ENCODE measurements at regions not wholly inside any gene's neighbourhood (a gene's known extent, or its start where the extent isn't known, plus 50 kb on each side); places are given as distances from the start of the nearest gene placed in this dataset.

- intact Hi-C loops (cut with micrococcal nuclease): no loop called here
- no TSS peak for BruUV-seq (replicated peaks)
- TF ChIP-seq CTCF (IDR thresholded peaks at IDR 0.05; ENCODE audit: unreplicated experiment): no peak
- ChIA-PET POLR2A (interaction anchor here (0.8 kb wide), 1 partner anchor 386 kb away, joined by 3 read pairs; no protein-coding TSS in a partner anchor), CTCF (no interaction called here)
- Mint-ChIP-seq H3K27ac (ENCODE audit: low read depth, unreplicated experiment) (no peak overlapping the region), H3K9me3 (ENCODE audit: unreplicated experiment) (peaks cover 15% of the 10 kb centered on the region), H3K36me3 (ENCODE audit: insufficient read depth, unreplicated experiment) (no peaks in the 10 kb centered on the region), H3K27me3 (ENCODE audit: insufficient read depth, unreplicated experiment) (no peaks in the 10 kb centered on the region), H3K4me3 (ENCODE audit: unreplicated experiment) (no peak overlapping the region), H3K4me1 (ENCODE audit: insufficient read depth, unreplicated experiment) (peaks cover 4% of the 10 kb centered on the region)
- no peak for DNase-seq (ENCODE audit: unreplicated experiment)
Measured at GRCh38 chr6:15801912-15802311, 139.1 kb upstream of the DTNBP1 start.

GRCh38 chr6:15800841-15801617, 138.2 kb upstream of the DTNBP1 start:
- Mint-ChIP-seq H3K27me3 (ENCODE audit: insufficient read depth, unreplicated experiment) (no peaks in the 10 kb centered on the region), H3K4me3 (ENCODE audit: unreplicated experiment) (no peak overlapping the region), H3K9me3 (ENCODE audit: unreplicated experiment) (peaks cover 17% of the 10 kb centered on the region), H3K27ac (ENCODE audit: low read depth, unreplicated experiment) (no peak overlapping the region), H3K36me3 (ENCODE audit: insufficient read depth, unreplicated experiment) (no peaks in the 10 kb centered on the region), H3K4me1 (ENCODE audit: insufficient read depth, unreplicated experiment) (peaks cover 12% of the 10 kb centered on the region)
- no peak for TF ChIP-seq CTCF (IDR thresholded peaks at IDR 0.05; ENCODE audit: unreplicated experiment)
- intact Hi-C loops (cut with micrococcal nuclease): no loop called here
- no peak for DNase-seq (ENCODE audit: unreplicated experiment)
- no TSS peak for BruUV-seq (replicated peaks)
- ChIA-PET CTCF (no interaction called here), POLR2A (no interaction called here)

GRCh38 chr6:15798533-15799255, 135.9 kb upstream of the DTNBP1 start:
- no peaks in the 10 kb centered on the region for H3K27me3 Mint-ChIP-seq (ENCODE audit: insufficient read depth, unreplicated experiment)
- DNase-seq (ENCODE audit: unreplicated experiment): no peak
- no peak overlapping the region for H3K27ac Mint-ChIP-seq (ENCODE audit: low read depth, unreplicated experiment)
- H3K4me3 Mint-ChIP-seq (ENCODE audit: unreplicated experiment): no peak overlapping the region
- BruUV-seq (replicated peaks): no TSS peak
- peaks cover 17% of the 10 kb centered on the region for H3K9me3 Mint-ChIP-seq (ENCODE audit: unreplicated experiment)
- TF ChIP-seq CTCF (IDR thresholded peaks at IDR 0.05; ENCODE audit: unreplicated experiment): no peak
- intact Hi-C loops (cut with micrococcal nuclease): no loop called here
- POLR2A ChIA-PET: no interaction called here
- H3K36me3 Mint-ChIP-seq (ENCODE audit: insufficient read depth, unreplicated experiment): no peaks in the 10 kb centered on the region
- peaks cover 13% of the 10 kb centered on the region for H3K4me1 Mint-ChIP-seq (ENCODE audit: insufficient read depth, unreplicated experiment)
- CTCF ChIA-PET: no interaction called here

- CTCF ChIA-PET: interaction anchor here (1.2 kb wide), 1 partner anchor 184 kb away, joined by 4 read pairs; no protein-coding TSS in a partner anchor
- Mint-ChIP-seq H3K9me3 (ENCODE audit: unreplicated experiment) (peaks cover 17% of the 10 kb centered on the region), H3K27me3 (ENCODE audit: insufficient read depth, unreplicated experiment) (no peaks in the 10 kb centered on the region), H3K27ac (ENCODE audit: low read depth, unreplicated experiment) (no peak overlapping the region), H3K36me3 (ENCODE audit: insufficient read depth, unreplicated experiment) (no peaks in the 10 kb centered on the region), H3K4me1 (ENCODE audit: insufficient read depth, unreplicated experiment) (peaks cover 18% of the 10 kb centered on the region), H3K4me3 (ENCODE audit: unreplicated experiment) (no peak overlapping the region)
- peak; percentile 27 for DNase-seq (ENCODE audit: unreplicated experiment)
- BruUV-seq (replicated peaks): no TSS peak
- intact Hi-C loops (cut with micrococcal nuclease): no loop called here
- POLR2A ChIA-PET: no interaction called here
- no peak for TF ChIP-seq CTCF (IDR thresholded peaks at IDR 0.05; ENCODE audit: unreplicated experiment)
Measured at GRCh38 chr6:15796844-15797243, 134.0 kb upstream of the DTNBP1 start.

All from MCF 10A (cell line).